CD4-positive, alpha-beta T cell (primary cell): ENCODE measurements at regions not wholly inside any gene's neighbourhood (a gene's known extent, or its start where the extent isn't known, plus 50 kb on each side); places are given as distances from the start of the nearest gene placed in this dataset.

Source experiments
- ATAC-seq: fragments of 200-7000 bp; cut with Tn5 transposase; one replicate; pipeline ENCODE4 v1.10.0; 2022; ENCODE audit warnings: mild to moderate bottlenecking; ENCODE audit not compliant: poor library complexity
- CTCF ChIA-PET: fragments of 350-600 bp; sonication (Branson Sonifier 250); formaldehyde crosslinking; loops from one replicate; lab custom pipeline; 2021; ENCODE audit warnings: antibody characterized with exemption, inconsistent platforms; lab: Charles Lee
- POLR2A ChIA-PET: fragments of 350-600 bp; sonication (Branson Sonifier 250); formaldehyde crosslinking; loops from one replicate; lab custom pipeline; 2021; ENCODE audit warnings: antibody characterized with exemption, inconsistent platforms; lab: Charles Lee
- DNase-seq, 14 experiments: peaks; one replicate each; pipeline ENCODE4 v3.0.0-alpha.2; 2013 to 2020; ENCODE audit warnings: mixed read lengths in 2 of 14
- H3K27ac ChIP-seq, 2 donors: one replicate each; pipeline versions ENCODE4 v1.5.1 to v1.7.0; 2013; ENCODE audit warnings: low read length in 2 of 2, low read depth in 1 of 2, mild to moderate bottlenecking in 1 of 2
- H3K27me3 ChIP-seq, 2 experiments: 1 replicate in 1 of 2; 2 replicates in 1 of 2; pipeline versions ENCODE4 v1.6.1 to v1.7.0; 2013; ENCODE audit warnings: low read length in 2 of 2, control low read depth in 1 of 2, mild to moderate bottlenecking in 1 of 2, moderate library complexity in 1 of 2; ENCODE audit not compliant: insufficient read depth in 2 of 2, control insufficient read depth in 1 of 2
- H3K36me3 ChIP-seq: one replicate; pipeline ENCODE4 v1.6.1; 2013; ENCODE audit warnings: low read length, control low read depth; ENCODE audit not compliant: insufficient read depth
- H3K4me1 ChIP-seq: one replicate; pipeline ENCODE4 v1.6.1; 2013; ENCODE audit warnings: low read length, control low read depth; ENCODE audit not compliant: insufficient read depth
- H3K4me3 ChIP-seq: one replicate; pipeline ENCODE4 v1.5.1; 2013; ENCODE audit warnings: mild to moderate bottlenecking, low read length, moderate library complexity
- H3K9me3 ChIP-seq, 2 experiments: 1 replicate in 1 of 2; 2 replicates in 1 of 2; pipeline versions ENCODE4 v1.6.1 to v1.7.0; 2013; ENCODE audit warnings: low read length in 2 of 2, mild to moderate bottlenecking in 2 of 2, control low read depth in 1 of 2, moderate library complexity in 1 of 2; ENCODE audit not compliant: control insufficient read depth in 1 of 2, insufficient read depth in 1 of 2
- H3K27ac Mint-ChIP-seq: one replicate; pipeline ENCODE4 v1.8.0; 2020; ENCODE audit warnings: mixed read lengths
- H3K27me3 Mint-ChIP-seq: one replicate; pipeline ENCODE4 v1.8.0; 2021; ENCODE audit warnings: mixed read lengths
- H3K36me3 Mint-ChIP-seq: one replicate; pipeline ENCODE4 v1.8.0; 2021; ENCODE audit warnings: low read depth, mixed read lengths
- H3K4me1 Mint-ChIP-seq: one replicate; pipeline ENCODE4 v1.8.0; 2021; ENCODE audit warnings: low read depth, mixed read lengths
- H3K4me3 Mint-ChIP-seq: one replicate; pipeline ENCODE4 v1.8.0; 2020; ENCODE audit warnings: mild to moderate bottlenecking, mixed read lengths
- H3K9me3 Mint-ChIP-seq: one replicate; pipeline ENCODE4 v1.8.0; 2020; ENCODE audit warnings: mixed read lengths
- intact Hi-C, 2 experiments: fragments of 100-400 bp; cut with DNase I in 1 of 2; cut with micrococcal nuclease in 1 of 2; formaldehyde crosslinking; loops; one replicate each; pipeline versions ENCODE4 v1.15.1 to v1.9.0; 2023 to 2025; cut with DNase I, micrococcal nuclease
- TF ChIP-seq, protein P1 (sequence below): fragments of 200-600 bp; IDR thresholded peaks from one replicate; pipeline ENCODE4 v1.8.0; 2022; ENCODE audit warnings: antibody characterized with exemption, mild to moderate bottlenecking

DNA sequence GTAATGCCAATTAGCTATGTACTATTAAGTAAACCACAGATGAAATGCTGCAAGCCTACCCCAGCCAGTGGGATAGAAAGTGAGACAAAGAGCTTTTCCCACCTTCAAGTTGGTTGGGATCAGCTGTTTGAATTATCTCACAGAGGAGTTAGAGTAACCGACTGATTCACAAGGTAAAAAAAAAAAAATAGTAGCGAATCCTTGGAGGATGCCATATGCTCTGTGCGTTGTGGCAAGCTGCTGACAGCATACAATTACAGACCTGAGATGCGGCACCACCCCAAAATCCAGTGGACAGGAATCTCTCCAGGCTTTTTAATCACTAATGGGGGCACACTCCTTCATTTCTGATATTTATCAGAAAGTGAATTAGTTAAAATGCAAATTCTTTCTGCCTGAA is 157.0 kb upstream of the RMST start:
- Mint-ChIP-seq H3K27me3 (peaks cover 17% of the 10 kb centered on the region), H3K36me3 (no peaks in the 10 kb centered on the region), H3K9me3 (no peaks in the 10 kb centered on the region), H3K27ac (no peak overlapping the region), H3K4me3 (no peak overlapping the region), H3K4me1 (no peaks in the 10 kb centered on the region)
- H3K4me3 ChIP-seq: no peak overlapping the region
- H3K27ac ChIP-seq: no peak overlapping the region
- no peaks in the 10 kb centered on the region for H3K36me3 ChIP-seq
- TF ChIP-seq, protein P1, sequence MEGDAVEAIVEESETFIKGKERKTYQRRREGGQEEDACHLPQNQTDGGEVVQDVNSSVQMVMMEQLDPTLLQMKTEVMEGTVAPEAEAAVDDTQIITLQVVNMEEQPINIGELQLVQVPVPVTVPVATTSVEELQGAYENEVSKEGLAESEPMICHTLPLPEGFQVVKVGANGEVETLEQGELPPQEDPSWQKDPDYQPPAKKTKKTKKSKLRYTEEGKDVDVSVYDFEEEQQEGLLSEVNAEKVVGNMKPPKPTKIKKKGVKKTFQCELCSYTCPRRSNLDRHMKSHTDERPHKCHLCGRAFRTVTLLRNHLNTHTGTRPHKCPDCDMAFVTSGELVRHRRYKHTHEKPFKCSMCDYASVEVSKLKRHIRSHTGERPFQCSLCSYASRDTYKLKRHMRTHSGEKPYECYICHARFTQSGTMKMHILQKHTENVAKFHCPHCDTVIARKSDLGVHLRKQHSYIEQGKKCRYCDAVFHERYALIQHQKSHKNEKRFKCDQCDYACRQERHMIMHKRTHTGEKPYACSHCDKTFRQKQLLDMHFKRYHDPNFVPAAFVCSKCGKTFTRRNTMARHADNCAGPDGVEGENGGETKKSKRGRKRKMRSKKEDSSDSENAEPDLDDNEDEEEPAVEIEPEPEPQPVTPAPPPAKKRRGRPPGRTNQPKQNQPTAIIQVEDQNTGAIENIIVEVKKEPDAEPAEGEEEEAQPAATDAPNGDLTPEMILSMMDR: no peak
- H3K9me3 ChIP-seq: no peaks in the 10 kb centered on the region
- H3K27me3 ChIP-seq: peaks cover 0 to 4% of the 10 kb centered on the region in 2 experiments
- DNase-seq (no peak), ATAC-seq (no peak)
- intact Hi-C loops: loop anchor here (5.0 to 10.0 kb wide), 3 partner anchors 318 to 1243 kb away; no protein-coding TSS in a partner anchor
- H3K4me1 ChIP-seq: no peaks in the 10 kb centered on the region
- POLR2A ChIA-PET: no interaction called here
- CTCF ChIA-PET: no interaction called here

DNA sequence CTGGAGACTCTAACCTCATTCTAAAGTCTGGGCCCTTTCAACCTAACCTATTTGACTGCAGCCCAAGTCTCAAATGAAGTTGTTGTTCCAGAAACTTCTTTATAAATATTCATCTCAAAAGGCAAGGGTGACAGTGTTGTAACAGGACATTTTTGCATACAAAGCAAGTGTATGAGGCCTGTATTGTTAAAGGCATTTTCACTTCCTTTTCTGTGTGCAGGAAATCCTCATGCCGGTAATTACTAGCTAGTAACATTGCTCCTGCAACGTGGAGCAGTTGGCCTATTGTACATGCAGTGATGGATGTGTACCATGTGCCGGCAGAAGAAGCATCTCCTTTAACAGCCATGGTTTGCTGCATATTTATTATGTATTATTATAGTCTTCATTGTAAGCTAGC is 156.5 kb upstream of the RMST start:
- H3K27me3 ChIP-seq: peaks cover 0 to 4% of the 10 kb centered on the region in 2 experiments
- no peak overlapping the region for H3K4me3 ChIP-seq
- ChIA-PET CTCF (no interaction called here), POLR2A (no interaction called here)
- H3K27ac Mint-ChIP-seq: no peak overlapping the region
- H3K4me1 Mint-ChIP-seq: no peaks in the 10 kb centered on the region
- intact Hi-C loops: loop anchor here (5.0 to 10.0 kb wide), 3 partner anchors 319 to 1244 kb away; no protein-coding TSS in a partner anchor
- H3K4me1 ChIP-seq: no peaks in the 10 kb centered on the region
- no peak for ATAC-seq
- no peak for DNase-seq
- no peak overlapping the region for H3K27ac ChIP-seq
- no peaks in the 10 kb centered on the region for H3K9me3 Mint-ChIP-seq
- TF ChIP-seq, protein P1: no peak
- no peaks in the 10 kb centered on the region for H3K9me3 ChIP-seq
- no peak overlapping the region for H3K4me3 Mint-ChIP-seq
- H3K36me3 Mint-ChIP-seq: no peaks in the 10 kb centered on the region
- H3K36me3 ChIP-seq: no peaks in the 10 kb centered on the region
- H3K27me3 Mint-ChIP-seq: peaks cover 17% of the 10 kb centered on the region

DNA sequence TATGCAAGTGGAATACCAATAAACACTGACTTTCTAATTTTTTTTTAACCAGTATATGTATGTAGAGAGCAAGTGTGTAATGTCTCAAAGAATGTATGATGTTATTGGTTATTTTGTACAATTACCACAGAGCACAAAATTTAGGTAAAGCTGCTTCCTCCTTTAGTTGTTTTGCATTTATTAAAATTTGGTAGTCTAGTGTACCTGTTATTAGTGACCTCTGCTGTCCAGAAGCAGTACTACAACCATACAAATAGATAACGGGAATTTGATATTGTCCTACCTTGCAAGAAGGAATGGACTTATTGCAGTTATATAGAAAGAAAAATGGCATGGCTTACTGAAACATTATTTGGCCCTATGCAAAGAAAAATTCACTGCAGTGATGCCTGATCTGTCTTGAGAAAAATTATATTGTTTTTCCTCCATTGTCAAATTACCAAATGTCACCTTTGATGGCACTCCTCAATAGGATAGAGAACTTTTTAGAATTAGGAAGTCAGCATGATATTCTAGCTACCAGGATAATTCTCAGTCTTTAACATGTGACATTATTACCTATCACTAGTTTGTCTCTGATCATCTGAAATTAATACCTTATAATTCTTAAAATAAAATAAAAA is 153.9 kb upstream of the RMST start:
- POLR2A ChIA-PET: interaction anchor here (0.6 kb wide), 1 partner anchor 731 kb away, joined by 3 read pairs; no protein-coding TSS in a partner anchor
- Mint-ChIP-seq H3K27me3 (peaks cover 6% of the 10 kb centered on the region), H3K36me3 (no peaks in the 10 kb centered on the region), H3K27ac (no peak overlapping the region), H3K4me3 (no peak overlapping the region), H3K4me1 (no peaks in the 10 kb centered on the region), H3K9me3 (no peaks in the 10 kb centered on the region)
- ATAC-seq (peak; percentile 48), DNase-seq (peak in 3 of 14 experiments; percentile 57 to 73 (median 73))
- intact Hi-C loops: loop anchor here (1.0 to 10.0 kb wide), 6 partner anchors 321 to 1246 kb away; no protein-coding TSS in a partner anchor
- Histone ChIP-seq H3K4me3 (no peak overlapping the region), H3K36me3 (no peaks in the 10 kb centered on the region), H3K27me3 (peaks cover 0 to 4% of the 10 kb centered on the region in 2 experiments), H3K4me1 (no peaks in the 10 kb centered on the region), H3K9me3 (no peaks in the 10 kb centered on the region), H3K27ac (no peak overlapping the region)
- TF ChIP-seq, protein P1: peak; percentile 93
- CTCF ChIA-PET: interaction anchor here (0.6 to 2.2 kb wide), 6 partner anchors 9 to 732 kb away, joined by 3 to 7 read pairs (median 4); no protein-coding TSS in a partner anchor
